HG03521 (cell line): ENCODE measurements at regions not wholly inside any gene's neighbourhood (a gene's known extent, or its start where the extent isn't known, plus 50 kb on each side); places are given as distances from the start of the nearest gene placed in this dataset.
"Not testable (repeated sequence)": the region's sequence is repeated elsewhere in the genome, so short reads cannot be mapped to it uniquely, and the experiment has no call there.

Experiments
- ATAC-seq: cut with Tn5 transposase; IDR thresholded peaks from one replicate; pipeline ENCODE4 v1.9.1; 2021; ENCODE audit warnings: mild to moderate bottlenecking, moderate library complexity; ENCODE audit not compliant: unreplicated experiment

GRCh38 chr2:6089474-6089873 is 397.3 kb downstream of the SOX11 start:
- ATAC-seq = no peak

GRCh38 chr2:6103372-6103771 is 411.2 kb downstream of the SOX11 start:
- ATAC-seq = no peak

DNA sequence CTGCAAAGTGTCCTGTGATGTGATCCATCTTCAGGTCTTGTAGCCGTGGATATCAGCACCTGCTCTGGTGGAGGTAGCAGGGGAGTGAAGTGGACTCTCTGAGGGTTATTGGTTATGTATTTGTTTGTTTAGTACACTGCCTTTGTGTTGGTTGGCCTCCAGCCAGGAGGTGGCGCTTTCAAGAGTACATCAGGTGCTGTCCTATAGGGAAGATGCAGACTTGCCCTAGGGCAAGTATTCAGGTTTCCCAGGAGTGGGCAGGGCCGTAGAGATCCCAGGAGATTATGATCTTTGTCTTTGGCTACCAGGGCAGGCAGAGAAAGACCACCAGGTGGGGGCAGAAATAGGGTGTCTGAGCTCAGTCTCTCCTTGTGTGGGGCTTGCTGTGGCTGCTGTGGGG is 411.8 kb downstream of the SOX11 start:
- no peak for ATAC-seq

- no peak for ATAC-seq
Measured at GRCh38 chr2:6107290-6107689, 415.1 kb downstream of the SOX11 start.

DNA sequence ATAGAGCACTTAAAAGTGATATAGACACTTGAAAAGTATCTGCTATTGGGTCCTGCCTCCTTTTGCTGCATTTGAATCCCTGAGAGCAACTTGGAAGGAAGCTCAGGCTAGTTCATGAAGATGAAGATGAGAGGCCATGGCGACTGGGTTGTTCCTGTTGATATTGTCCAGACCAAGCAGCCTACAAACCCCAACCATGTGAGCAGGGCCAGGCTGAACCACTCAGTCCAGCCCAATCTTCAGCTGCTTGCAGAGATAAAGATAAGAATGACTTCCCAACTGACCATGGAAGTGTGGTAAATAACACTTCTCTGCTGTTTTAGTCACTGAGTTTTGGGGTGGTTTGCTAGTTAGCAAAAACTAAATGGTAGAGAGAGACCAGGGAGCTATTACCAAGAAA is 417.6 kb downstream of the SOX11 start:
- no peak for ATAC-seq

DNA sequence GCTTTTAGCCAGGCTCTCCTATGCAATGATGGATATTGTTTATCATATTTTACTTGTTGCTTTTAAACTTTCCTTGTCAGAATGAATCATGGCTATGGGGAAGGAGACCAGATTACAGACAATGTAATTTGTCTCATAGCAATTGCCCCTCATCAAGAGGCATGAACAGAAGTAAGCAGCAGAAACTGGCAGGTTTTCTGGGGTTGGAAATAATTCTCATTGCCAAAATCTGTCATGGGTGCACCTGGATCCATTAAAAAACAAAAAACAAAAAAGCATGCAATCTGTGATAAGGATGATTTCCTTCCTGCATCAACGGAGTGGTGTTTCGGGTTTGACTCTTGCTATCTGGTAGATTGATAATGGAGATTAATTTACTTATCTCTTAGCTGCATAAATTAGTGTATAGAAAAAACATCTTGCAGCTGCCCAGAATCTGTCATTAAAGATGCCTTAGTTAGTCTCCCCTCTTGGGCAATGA is 419.6 kb downstream of the SOX11 start:
- ATAC-seq = no peak

DNA sequence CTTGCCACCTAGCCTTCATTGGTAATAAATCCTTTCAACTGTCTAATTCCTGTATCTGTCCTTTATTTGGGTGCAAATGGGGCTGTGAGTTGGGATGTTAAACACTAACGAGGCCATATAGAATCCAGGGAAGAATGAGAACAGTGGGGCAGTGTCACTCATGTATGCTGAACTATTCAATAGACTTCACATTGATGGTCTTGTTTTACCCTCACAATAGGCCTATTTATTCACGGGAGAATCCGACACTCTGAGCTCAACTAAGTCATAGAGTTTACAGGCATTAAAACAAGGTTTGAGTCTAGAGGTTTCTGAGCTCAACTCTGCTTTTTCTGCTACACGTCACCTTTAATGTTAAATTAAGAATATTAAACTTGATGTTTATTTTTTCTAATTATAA is 421.6 kb downstream of the SOX11 start:
- no peak for ATAC-seq

DNA sequence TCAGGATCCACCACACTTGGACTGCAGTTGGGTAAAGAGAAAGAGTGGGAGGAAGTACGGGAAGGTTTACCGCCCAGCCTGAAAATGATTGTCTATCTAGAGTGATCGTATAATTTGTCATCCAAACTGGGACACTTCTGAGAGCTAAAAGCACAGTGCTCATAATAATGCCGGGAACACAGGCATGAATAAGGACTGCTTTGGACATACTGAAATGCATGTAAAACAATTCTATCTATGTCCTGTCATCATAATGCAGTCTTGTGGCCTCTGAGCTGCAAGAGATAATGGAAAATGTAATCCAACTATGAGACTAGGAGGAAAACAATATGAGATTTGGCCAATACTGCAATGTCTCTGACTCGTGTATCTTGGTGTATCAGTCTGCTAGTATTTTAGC is 435.5 kb downstream of the SOX11 start:
- no peak for ATAC-seq

GRCh38 chr2:6139142-6139541 is 447.0 kb downstream of the SOX11 start:
- no peak for ATAC-seq

GRCh38 chr2:6139916-6140315 is 447.7 kb downstream of the SOX11 start:
- no peak for ATAC-seq

GRCh38 chr2:6140509-6140908 is 448.3 kb downstream of the SOX11 start:
- no peak for ATAC-seq

GRCh38 chr2:6143812-6144211 is 451.6 kb downstream of the SOX11 start:
- ATAC-seq = no peak

DNA sequence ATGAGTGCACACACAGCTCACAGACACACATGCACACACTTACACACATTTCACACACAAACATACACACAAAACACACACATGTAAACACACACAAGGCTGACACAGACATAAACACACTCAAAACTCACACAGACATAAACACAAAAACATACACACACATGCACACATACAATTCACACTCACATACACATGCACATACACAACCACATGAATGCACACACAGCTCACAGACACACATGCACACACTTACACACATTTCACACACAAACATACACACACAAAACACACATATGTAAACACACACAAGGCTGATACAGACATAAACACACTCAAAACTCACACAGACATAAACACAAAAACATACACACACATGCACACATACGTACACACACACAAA is 455.0 kb downstream of the SOX11 start:
- not testable (repeated sequence) for ATAC-seq

GRCh38 chr2:6148882-6149281 is 456.7 kb downstream of the SOX11 start:
- no peak for ATAC-seq

GRCh38 chr2:6159606-6160005 is 467.4 kb downstream of the SOX11 start:
- ATAC-seq = no peak

DNA sequence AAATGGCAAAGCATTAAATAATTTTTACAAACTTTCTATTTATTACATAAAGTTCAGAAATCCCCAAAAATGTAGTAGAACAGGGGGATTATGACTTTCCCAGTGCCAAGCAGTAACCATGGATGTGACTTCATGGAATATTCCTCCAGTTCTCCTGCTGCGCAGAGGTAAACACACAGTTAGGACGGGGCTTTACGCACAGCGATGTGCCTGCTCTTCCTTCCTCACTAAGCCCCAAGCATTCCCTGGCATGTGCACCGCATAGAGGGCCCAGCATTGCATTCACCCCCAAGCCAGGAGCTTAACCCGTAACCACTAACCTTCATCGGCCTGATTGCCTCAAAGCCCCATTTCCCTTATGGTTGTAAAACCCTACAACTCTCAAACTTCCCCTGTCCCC is 471.7 kb downstream of the SOX11 start:
- ATAC-seq = no peak

DNA sequence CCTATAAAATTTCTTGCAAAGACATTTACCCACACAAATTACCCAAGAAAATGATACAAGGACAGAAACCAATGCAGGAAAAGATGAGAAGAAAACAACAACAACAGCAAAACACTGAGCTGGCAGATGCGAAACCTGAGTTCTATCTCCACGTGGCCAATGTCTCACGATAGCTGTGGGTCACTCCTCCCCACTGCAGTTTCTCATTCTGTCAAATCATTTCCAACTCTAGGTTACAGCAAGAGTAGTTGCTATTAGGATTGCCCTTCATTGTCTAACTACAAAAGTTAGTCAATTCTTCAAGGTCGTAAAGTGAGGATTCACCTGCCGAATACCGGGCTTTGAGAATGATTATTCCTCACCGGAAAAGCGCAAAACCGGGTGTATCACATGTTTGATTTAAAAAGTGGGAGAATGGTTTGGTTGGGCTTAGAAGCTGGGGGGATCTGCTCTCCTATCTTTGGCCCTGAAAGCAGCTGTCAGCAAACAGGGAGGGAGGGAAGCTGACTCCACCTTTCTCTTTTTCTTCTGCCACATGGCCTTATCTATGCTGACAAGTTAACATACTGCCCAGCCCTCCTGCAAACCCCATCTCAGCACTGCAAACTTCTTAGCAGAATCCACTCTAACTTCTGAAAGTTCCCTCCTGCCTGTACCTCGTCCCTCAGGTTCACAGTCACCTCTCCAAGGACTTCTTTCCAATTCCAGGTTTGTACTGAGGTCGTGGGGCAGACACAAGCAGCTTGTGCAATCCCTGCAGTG is 473.0 kb downstream of the SOX11 start:
- ATAC-seq = no peak

- no peak for ATAC-seq
Measured at GRCh38 chr2:6167592-6168138, 475.5 kb downstream of the SOX11 start.

DNA sequence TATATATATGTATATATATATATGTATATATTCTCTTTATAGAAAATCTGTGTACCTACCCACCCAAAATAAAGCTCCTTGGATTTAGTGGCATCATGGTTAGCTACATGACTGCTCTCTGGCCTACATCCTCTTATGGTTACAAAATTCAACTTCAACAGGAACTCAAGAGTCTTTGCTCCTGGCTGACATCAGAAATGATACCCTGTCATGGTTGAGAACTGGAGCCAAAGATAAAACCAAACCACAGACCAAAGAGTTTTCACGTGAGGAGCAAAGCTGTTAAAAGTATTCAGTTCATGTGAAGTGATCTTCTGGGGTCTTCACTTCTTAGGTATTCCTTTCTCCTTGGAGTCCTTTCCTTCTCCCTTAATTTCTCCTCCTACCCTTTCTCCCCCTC is 476.3 kb downstream of the SOX11 start:
- no peak for ATAC-seq

GRCh38 chr2:6171294-6171693 is 479.1 kb downstream of the SOX11 start:
- ATAC-seq = no peak

DNA sequence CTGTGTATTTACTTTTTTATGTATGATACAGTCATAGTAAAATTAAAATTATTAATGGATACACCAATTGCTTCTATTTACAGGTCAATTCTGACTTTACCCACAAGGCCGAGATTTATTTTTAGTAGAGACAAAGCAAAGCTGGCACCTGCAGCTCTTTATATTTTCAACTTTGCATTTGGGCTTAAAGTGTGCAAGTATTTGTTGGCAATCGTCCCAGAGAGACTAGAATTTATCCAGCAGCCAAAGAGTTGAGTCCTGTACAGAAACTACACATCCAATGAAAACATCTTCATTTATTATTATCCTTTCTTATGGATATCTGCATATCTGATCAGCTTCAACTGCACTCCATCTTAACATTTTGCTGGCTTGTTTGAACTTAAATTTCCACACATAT is 485.6 kb downstream of the SOX11 start:
- ATAC-seq = no peak

- ATAC-seq = no peak
Measured at GRCh38 chr2:6181525-6181924, 489.3 kb downstream of the SOX11 start.

- no peak for ATAC-seq
Measured at GRCh38 chr2:6181926-6182325, 489.7 kb downstream of the SOX11 start.
